ENCODE measurements at regions not wholly inside any gene's neighbourhood (a gene's known extent, or its start where the extent isn't known, plus 50 kb on each side); places are given as distances from the start of the nearest gene placed in this dataset.
A peak's percentile ranks its signal among the peaks of the same experiment; 100 is the strongest.

DNA sequence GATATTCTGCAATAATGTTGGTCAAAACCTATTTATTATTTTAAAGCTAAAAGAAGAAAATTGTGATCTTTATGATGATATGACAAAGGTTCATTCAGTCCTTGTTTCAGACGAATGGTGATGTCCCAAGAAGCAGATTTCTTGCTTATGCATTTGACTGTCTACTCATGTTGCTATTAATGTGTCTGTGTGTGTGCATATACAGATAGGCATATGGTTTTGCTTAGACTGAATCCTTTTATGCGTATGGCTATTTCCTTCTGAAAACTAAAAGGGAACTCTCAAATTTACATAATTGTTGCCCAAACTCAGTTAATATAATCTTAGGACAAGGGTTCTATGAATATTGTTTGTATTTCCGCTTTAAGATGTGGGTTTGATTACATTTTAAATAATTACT is 632.3 kb upstream of the SETBP1 start:
- no peaks in the 10 kb centered on the region for H3K27me3 Mint-ChIP-seq
- no peaks in the 10 kb centered on the region for H3K9me3 Mint-ChIP-seq
- ATAC-seq (ENCODE audit: low read depth in 2 of 2) = no peak
- no peak for DNase-seq
- no peaks in the 10 kb centered on the region for H3K36me3 Mint-ChIP-seq
- no peak overlapping the region for H3K4me3 Mint-ChIP-seq
- H3K4me1 Mint-ChIP-seq = no peaks in the 10 kb centered on the region
- no peak overlapping the region for H3K27ac Mint-ChIP-seq

DNA sequence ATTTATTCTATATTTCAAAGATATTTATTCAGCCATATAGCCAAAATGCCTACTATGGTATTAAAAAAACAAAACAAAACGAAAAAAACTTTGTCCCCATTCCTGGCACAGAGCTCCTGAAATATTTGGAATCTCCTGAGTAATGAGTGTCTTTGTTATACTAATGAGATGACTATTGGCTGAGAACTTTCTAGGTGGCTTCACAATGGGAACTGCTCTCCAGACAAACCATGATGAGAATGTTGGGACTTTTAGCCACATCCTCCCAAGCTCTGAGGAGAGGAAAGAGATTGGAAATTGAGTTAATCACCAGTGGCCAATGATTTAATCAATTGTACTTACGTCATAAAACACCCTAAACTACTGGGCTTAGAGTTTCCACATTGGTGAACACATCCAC is 631.8 kb upstream of the SETBP1 start:
- Mint-ChIP-seq H3K27ac (no peak overlapping the region), H3K27me3 (peaks cover 0 to 2% (median 0%) of the 10 kb centered on the region in 3 donors), H3K4me3 (no peak overlapping the region), H3K36me3 (no peaks in the 10 kb centered on the region), H3K9me3 (no peaks in the 10 kb centered on the region), H3K4me1 (no peaks in the 10 kb centered on the region)
- no peak for ATAC-seq (ENCODE audit: low read depth in 2 of 2)
- DNase-seq = no peak

DNA sequence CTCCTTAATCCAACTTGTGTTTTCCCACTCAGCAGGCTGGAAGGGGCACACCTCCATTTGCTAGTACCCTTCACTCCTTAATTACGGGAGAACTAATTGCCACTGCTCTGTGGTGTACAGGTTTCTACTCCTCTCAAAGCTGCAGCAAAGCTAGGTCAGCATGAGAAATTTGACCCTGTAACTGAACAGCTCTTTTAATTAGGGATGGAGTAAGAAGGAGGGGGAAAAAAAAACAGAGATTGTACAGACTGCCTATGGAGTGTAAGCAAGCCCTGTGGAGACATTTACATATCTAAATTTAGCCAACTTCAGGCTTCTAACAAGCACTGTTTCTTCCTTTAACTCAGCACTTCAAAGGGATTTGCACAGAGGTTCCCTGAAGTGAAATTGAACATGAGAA is 629.7 kb upstream of the SETBP1 start:
- DNase-seq = no peak
- peaks cover 0 to 5% (median 0%) of the 10 kb centered on the region in 3 donors for H3K27me3 Mint-ChIP-seq
- ATAC-seq (ENCODE audit: low read depth in 2 of 2) = no peak
- no peak overlapping the region for H3K4me3 Mint-ChIP-seq
- no peak overlapping the region for H3K27ac Mint-ChIP-seq
- H3K36me3 Mint-ChIP-seq = no peaks in the 10 kb centered on the region
- no peaks in the 10 kb centered on the region for H3K9me3 Mint-ChIP-seq
- H3K4me1 Mint-ChIP-seq = no peaks in the 10 kb centered on the region

DNA sequence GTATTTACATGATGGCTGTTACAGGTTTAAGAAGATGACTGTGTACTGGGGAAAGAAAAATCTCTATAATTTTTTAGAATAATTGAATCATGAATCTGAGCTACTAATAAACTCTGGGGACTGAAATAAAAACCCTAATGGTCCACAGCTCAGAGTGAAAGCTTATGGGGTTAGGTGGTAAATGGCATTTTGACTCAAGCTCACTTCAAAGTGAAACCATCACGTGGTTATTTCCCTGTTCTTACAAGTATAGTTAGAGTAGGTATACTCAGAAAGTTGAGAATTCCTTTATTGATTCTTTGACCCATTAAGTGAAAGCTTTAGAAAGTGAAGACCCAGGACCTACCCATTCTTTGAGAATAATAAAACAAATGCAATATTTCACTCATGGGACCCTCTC is 626.2 kb upstream of the SETBP1 start:
- peaks cover 0 to 5% (median 3%) of the 10 kb centered on the region in 7 donors for H3K9me3 Mint-ChIP-seq
- no peak for DNase-seq

DNA sequence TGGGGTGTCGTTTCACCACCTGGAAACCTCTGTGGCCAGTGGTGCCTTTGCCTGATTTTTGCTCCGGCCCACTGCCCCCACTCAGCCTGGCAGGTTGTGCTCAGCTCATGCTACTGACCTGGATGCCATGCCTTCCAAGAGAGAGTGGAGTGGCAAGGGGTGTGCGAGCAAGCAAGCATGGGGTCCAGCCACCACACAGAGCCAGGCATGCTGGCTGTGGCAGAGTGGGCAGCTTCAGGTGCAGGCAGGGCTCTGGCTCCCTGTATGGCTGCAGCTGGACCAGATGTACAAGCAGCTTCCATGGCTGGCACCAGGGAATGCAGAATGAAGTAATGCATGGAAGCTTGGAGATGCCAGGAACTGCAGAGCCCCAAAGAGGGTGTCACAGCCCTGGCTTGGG is 620.5 kb upstream of the SETBP1 start:
- no peaks in the 10 kb centered on the region for H3K36me3 Mint-ChIP-seq
- H3K4me3 Mint-ChIP-seq = no peak overlapping the region
- no peaks in the 10 kb centered on the region for H3K4me1 Mint-ChIP-seq
- no peak overlapping the region for H3K27ac Mint-ChIP-seq
- H3K9me3 Mint-ChIP-seq = peaks cover 0 to 5% (median 3%) of the 10 kb centered on the region in 7 donors
- peaks cover 0 to 3% (median 0%) of the 10 kb centered on the region in 3 donors for H3K27me3 Mint-ChIP-seq
- DNase-seq = no peak
- no peak for ATAC-seq (ENCODE audit: low read depth in 2 of 2)

More for the DNA sequence above, 626.2 kb upstream of the SETBP1 start:
- no peaks in the 10 kb centered on the region for H3K4me1 Mint-ChIP-seq
- H3K27me3 Mint-ChIP-seq = peaks cover 0 to 5% (median 0%) of the 10 kb centered on the region in 3 donors
- no peaks in the 10 kb centered on the region for H3K36me3 Mint-ChIP-seq
- no peak overlapping the region for H3K4me3 Mint-ChIP-seq
- no peak for ATAC-seq (ENCODE audit: low read depth in 2 of 2)
- no peak overlapping the region for H3K27ac Mint-ChIP-seq

DNA sequence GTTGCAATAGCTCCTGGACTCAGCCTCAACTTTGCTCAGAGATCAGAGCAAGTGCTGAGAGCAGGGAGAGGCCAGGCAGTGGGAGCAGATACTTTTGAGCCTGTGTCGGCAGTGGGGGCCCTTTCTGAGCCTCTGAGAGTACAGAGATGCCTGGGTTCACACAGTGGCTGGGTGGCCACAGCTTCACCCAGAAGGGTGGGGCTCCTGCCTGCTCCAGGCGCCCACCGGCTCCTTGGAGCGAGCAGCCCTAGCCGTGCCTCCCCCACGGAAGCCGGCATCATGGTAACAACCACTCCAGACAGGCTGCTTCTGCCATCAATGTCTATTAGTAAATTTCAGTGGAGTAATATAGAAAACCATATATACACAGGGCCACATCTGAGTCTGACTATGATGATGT is 619.2 kb upstream of the SETBP1 start:
- H3K36me3 Mint-ChIP-seq = no peaks in the 10 kb centered on the region
- no peak overlapping the region for H3K4me3 Mint-ChIP-seq
- H3K9me3 Mint-ChIP-seq = peaks cover 0 to 5% (median 3%) of the 10 kb centered on the region in 7 donors
- DNase-seq (no peak), ATAC-seq (ENCODE audit: low read depth in 2 of 2) (no peak)
- no peak overlapping the region for H3K27ac Mint-ChIP-seq
- H3K27me3 Mint-ChIP-seq = peaks cover 0 to 4% (median 0%) of the 10 kb centered on the region in 3 donors
- no peaks in the 10 kb centered on the region for H3K4me1 Mint-ChIP-seq

DNA sequence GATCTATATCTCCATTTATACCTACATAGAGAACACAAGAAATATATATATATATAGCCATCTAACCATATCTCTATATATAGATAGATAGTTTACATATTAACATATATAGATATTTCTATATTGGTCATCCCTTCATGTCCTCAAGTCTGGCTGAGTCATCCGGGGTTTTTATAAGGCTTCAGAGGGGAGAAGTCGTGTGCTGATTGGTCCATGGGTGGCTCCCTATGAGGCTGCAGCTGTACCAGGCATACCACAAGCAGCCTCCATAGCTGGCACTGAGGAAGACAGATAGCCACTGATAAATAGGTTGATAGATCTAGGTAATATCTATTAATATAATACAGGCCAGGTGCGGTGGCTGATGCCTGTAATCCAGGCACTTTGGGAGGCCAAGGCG is 618.3 kb upstream of the SETBP1 start:
- DNase-seq (no peak), ATAC-seq (ENCODE audit: low read depth in 2 of 2) (no peak)
- Mint-ChIP-seq H3K9me3 (peaks cover 0 to 3% (median 0%) of the 10 kb centered on the region in 7 donors), H3K27me3 (peaks cover 0 to 4% (median 0%) of the 10 kb centered on the region in 3 donors), H3K4me1 (no peaks in the 10 kb centered on the region), H3K36me3 (no peaks in the 10 kb centered on the region), H3K4me3 (no peak overlapping the region), H3K27ac (no peak overlapping the region)

DNA sequence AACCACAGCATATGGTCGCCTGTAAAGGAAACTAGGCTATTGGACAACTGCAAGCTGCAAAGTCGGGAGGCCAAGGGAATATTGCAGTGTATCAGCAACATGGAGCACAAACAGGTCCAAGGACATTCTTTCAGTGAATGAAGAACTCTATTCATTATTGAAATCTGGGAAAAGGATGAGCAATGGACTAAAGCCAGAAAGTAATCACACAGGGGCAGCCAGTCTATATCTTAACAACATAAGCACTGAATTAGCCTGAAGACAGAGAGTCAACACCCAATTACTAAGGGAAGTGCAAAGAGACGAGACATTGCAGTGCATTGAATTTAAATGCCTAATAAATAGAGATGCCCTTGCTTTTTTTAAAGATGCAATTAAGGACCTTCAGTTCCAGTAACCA is 615.5 kb upstream of the SETBP1 start:
- peaks cover 0 to 4% (median 0%) of the 10 kb centered on the region in 3 donors for H3K27me3 Mint-ChIP-seq
- no peak for DNase-seq
- no peak overlapping the region for H3K4me3 Mint-ChIP-seq
- H3K9me3 Mint-ChIP-seq = no peaks in the 10 kb centered on the region
- H3K4me1 Mint-ChIP-seq = no peaks in the 10 kb centered on the region
- ATAC-seq (ENCODE audit: low read depth in 2 of 2) = no peak
- no peak overlapping the region for H3K27ac Mint-ChIP-seq
- no peaks in the 10 kb centered on the region for H3K36me3 Mint-ChIP-seq

DNA sequence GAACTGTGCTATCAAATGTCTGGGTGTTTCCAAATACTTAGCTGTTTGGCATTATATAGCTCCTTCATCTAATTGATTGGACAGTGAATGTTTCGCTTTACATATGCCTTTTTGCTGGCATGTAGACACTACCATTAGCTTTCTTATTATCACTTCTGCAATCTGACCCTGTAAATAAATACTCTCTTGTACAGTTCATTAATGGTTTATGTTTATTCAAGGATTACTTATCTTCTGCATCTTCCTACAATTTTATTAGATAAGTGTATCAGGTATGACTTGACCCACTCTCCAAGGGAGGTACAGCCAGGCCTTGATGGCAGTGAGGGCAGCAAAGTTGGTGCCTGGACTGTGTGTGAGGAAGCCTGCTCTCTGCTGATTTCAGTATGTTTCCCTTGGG is 614.1 kb upstream of the SETBP1 start:
- Mint-ChIP-seq H3K4me3 (no peak overlapping the region), H3K9me3 (no peaks in the 10 kb centered on the region), H3K27me3 (peaks cover 0 to 4% (median 0%) of the 10 kb centered on the region in 3 donors), H3K4me1 (no peaks in the 10 kb centered on the region), H3K27ac (no peak overlapping the region), H3K36me3 (no peaks in the 10 kb centered on the region)
- no peak for DNase-seq
- no peak for ATAC-seq (ENCODE audit: low read depth in 2 of 2)

DNA sequence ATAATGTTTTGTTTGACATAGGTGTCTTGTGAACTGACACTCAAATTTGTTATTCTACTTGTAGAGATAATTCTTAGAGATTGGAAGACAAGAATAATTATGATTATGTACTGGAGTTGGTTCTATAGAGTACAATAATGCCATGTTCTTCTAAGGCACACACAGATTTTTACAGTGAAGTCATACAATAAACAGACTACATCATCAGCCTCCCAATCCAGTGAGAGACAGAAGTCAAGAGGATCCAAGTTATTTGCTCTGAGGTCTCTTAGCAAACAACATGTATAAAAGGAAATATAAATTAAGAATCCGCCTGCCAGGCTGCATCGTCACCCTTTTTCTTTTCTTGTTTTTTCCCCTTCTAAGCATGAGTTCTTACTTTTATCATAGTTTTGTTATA is 613.5 kb upstream of the SETBP1 start:
- Mint-ChIP-seq H3K9me3 (no peaks in the 10 kb centered on the region), H3K36me3 (no peaks in the 10 kb centered on the region), H3K4me3 (no peak overlapping the region), H3K4me1 (no peaks in the 10 kb centered on the region), H3K27me3 (peaks cover 0 to 4% (median 0%) of the 10 kb centered on the region in 3 donors), H3K27ac (no peak overlapping the region)
- DNase-seq (no peak), ATAC-seq (ENCODE audit: low read depth in 2 of 2) (no peak)

DNA sequence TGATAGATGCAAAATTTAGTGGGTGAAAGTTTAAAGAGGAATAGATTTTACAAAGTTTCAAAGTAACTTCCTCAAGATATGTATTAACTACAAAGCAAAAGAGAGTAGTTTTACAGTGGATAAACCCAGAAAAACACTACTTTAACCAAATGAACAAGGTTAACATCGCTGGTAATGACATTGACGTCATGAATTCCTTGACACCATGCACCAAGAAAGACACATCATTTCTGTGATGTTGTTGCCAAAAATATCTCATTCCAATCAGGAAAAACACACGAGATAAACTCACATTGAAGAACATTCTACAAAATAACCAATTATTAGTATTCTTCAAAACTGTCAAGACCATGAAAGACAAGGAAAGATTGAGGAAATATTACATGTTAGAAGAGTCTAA is 605.6 kb upstream of the SETBP1 start:
- H3K9me3 Mint-ChIP-seq = no peaks in the 10 kb centered on the region
- no peak for DNase-seq
- no peaks in the 10 kb centered on the region for H3K36me3 Mint-ChIP-seq
- H3K4me1 Mint-ChIP-seq = no peaks in the 10 kb centered on the region
- ATAC-seq (ENCODE audit: low read depth in 2 of 2) = no peak
- H3K27ac Mint-ChIP-seq = no peak overlapping the region
- peaks cover 0 to 6% (median 5%) of the 10 kb centered on the region in 3 donors for H3K27me3 Mint-ChIP-seq
- no peak overlapping the region for H3K4me3 Mint-ChIP-seq

DNA sequence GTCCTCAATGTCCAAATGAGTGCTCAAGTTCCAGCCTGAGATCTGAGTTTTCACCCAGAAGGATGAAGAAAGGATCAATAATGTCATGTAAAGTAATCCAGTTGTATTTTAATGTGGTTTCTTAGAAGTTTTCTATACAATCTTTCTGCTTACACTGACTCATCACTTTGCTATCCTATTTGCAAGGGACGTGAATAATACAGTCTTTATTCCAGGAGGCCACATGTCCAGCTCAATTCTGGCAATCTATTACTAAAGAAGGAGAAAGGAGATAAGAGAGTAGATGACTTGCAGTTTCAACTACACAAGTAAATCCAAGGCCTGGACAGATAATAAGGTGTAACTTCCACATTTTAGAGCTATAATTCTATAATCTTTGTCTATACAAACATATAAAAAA is 601.1 kb upstream of the SETBP1 start:
- Mint-ChIP-seq H3K9me3 (no peaks in the 10 kb centered on the region), H3K27ac (peak overlapping the region in 1 of 6 donors; percentile 35), H3K4me3 (no peak overlapping the region)

DNA sequence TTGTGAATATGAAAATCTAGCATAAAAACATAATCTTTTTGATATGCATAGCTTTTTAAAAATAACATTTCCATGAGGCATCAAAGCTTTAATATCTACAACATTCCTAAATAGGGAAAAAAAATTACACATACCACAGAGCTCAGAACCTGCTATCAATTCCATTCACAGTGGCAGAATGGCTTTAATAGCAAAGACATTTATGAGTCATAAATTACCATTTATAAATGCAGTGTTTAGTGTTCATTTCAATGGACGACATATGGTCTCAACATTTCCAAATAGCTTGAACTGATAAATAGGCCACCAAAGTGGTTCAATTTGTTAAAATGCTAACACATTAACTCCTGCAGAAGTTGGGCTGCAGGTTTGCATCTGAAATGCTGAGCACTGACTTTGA is 600.6 kb upstream of the SETBP1 start:
- Mint-ChIP-seq H3K36me3 (no peaks in the 10 kb centered on the region), H3K9me3 (no peaks in the 10 kb centered on the region), H3K27me3 (peaks cover 7 to 17% (median 12%) of the 10 kb centered on the region in 3 donors), H3K4me3 (no peak overlapping the region), H3K4me1 (no peaks in the 10 kb centered on the region), H3K27ac (no peak overlapping the region)
- DNase-seq (no peak), ATAC-seq (ENCODE audit: low read depth in 2 of 2) (no peak)

More for the DNA sequence above, 601.1 kb upstream of the SETBP1 start:
- DNase-seq (no peak), ATAC-seq (ENCODE audit: low read depth in 2 of 2) (no peak)
- no peaks in the 10 kb centered on the region for H3K4me1 Mint-ChIP-seq
- H3K27me3 Mint-ChIP-seq = peaks cover 7 to 21% (median 13%) of the 10 kb centered on the region in 3 donors
- H3K36me3 Mint-ChIP-seq = no peaks in the 10 kb centered on the region

DNA sequence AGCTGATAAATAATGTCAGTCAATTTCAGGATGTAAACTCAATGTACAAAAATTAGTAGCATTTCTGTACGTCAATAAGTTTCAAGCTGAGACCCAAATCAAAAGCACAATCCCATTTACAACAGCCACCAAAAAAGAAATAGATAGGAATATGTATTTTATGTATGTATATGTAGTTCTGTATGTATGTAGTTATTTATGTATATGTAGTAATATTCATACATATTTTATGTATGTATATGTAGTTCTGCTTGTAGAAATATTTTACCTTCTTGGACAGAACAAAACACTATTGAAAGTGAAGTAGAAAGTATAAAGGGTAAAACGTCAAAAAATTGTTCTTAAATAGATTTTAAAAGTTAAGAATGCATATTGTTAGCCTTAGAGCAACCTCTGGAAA is 591.0 kb upstream of the SETBP1 start:
- ATAC-seq (ENCODE audit: low read depth in 2 of 2) = no peak
- Mint-ChIP-seq H3K36me3 (no peaks in the 10 kb centered on the region), H3K4me3 (no peak overlapping the region), H3K27me3 (peaks cover 0 to under 1% (median 0%) of the 10 kb centered on the region in 3 donors), H3K9me3 (no peaks in the 10 kb centered on the region), H3K27ac (peak overlapping the region in 1 of 6 donors; percentile 11), H3K4me1 (no peaks in the 10 kb centered on the region)
- no peak for DNase-seq

DNA sequence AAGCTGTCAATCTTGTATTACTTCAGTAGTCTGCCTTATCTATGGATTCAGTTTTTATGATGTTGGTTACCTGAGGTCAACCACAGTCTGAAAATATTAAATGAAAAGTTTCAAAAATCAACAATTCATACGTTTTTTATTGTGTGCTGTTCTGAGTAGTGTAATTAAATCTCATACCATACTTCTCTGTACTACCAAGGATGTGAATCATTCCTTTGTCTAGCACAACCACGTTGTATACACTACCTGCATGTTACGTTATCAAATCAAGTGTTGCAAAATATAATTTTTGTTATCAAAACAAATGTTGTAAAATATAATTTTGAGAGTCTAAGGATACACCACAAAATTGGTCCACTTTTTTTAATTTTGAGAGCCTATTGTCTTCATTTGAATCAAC is 590.2 kb upstream of the SETBP1 start:
- no peak for ATAC-seq (ENCODE audit: low read depth in 2 of 2)

More for the DNA sequence above, 590.2 kb upstream of the SETBP1 start:
- Mint-ChIP-seq H3K36me3 (no peaks in the 10 kb centered on the region), H3K27me3 (peaks cover 0 to 8% (median 3%) of the 10 kb centered on the region in 3 donors), H3K9me3 (peaks cover 0 to 4% (median 2%) of the 10 kb centered on the region in 7 donors), H3K27ac (no peak overlapping the region), H3K4me3 (no peak overlapping the region), H3K4me1 (no peaks in the 10 kb centered on the region)
- DNase-seq = no peak

All from naive B cell (primary cell).